Progenitor cell of endocrine pancreas (in vitro differentiated cells): ENCODE measurements at regions not wholly inside any gene's neighbourhood (a gene's known extent, or its start where the extent isn't known, plus 50 kb on each side); places are given as distances from the start of the nearest gene placed in this dataset.

ENCODE experiments used
- DNase-seq: peaks from one replicate; pipeline ENCODE4 v3.0.0; 2021; ENCODE audit warnings: low spot score; ENCODE audit not compliant: unreplicated experiment
- H3K27ac Mint-ChIP-seq: 2 replicates; pipeline ENCODE4 v1.8.0; 2021; ENCODE audit warnings: mild to moderate bottlenecking, moderate library complexity, mixed read lengths
- H3K27me3 Mint-ChIP-seq: 2 replicates; pipeline ENCODE4 v1.8.0; 2021; ENCODE audit warnings: mixed read lengths
- H3K36me3 Mint-ChIP-seq: 2 replicates; pipeline ENCODE4 v1.8.0; 2022; ENCODE audit warnings: mixed read lengths; ENCODE audit not compliant: insufficient read depth
- H3K4me1 Mint-ChIP-seq: 2 replicates; pipeline ENCODE4 v1.8.0; 2021; ENCODE audit warnings: low read depth, mixed read lengths
- H3K4me3 Mint-ChIP-seq: 2 replicates; pipeline ENCODE4 v1.8.0; 2021; ENCODE audit warnings: low read depth, mild to moderate bottlenecking, moderate library complexity, mixed read lengths
- H3K9me3 Mint-ChIP-seq: 2 replicates; pipeline ENCODE4 v1.8.0; 2021; ENCODE audit warnings: low read depth, mixed read lengths
- TF ChIP-seq, protein P1 (sequence below): fragments of 200-600 bp; sonication (generic); IDR thresholded peaks from one replicate; pipeline ENCODE4 v1.5.0; 2021; ENCODE audit warnings: antibody characterized with exemption, mild to moderate bottlenecking; ENCODE audit not compliant: unreplicated experiment

DNA sequence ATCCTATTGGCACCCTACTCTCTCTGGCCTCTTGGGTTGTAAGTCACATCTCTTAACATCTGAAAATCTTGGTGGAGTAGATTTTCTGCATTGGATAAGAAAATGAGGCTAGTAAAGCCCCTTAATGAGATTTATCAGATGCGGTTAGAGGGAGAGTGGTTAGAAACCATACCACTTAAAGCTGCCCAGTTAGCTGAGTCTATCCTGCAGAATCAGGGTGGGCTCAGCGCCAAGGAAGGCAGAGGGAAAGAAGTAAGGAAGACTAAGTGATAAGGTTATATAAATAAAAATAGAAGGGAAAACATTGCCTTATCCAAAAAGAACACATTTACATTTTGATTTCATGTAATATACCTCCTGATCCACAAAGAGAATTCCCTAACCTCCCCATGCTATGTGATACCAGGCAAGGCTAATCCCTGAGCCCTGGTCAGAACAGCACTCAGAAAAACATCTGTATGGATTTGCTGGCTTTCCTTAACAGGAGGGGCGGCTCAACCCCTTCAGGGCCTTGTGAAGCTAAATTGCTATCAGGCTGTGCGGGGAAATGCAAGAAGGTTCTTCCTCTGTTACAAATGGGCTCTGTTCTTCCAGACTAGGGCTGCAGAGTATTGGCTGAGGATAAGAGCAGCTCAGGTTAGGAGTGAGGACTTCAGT is 101.7 kb downstream of the SNX19 start:
- TF ChIP-seq, protein P1, sequence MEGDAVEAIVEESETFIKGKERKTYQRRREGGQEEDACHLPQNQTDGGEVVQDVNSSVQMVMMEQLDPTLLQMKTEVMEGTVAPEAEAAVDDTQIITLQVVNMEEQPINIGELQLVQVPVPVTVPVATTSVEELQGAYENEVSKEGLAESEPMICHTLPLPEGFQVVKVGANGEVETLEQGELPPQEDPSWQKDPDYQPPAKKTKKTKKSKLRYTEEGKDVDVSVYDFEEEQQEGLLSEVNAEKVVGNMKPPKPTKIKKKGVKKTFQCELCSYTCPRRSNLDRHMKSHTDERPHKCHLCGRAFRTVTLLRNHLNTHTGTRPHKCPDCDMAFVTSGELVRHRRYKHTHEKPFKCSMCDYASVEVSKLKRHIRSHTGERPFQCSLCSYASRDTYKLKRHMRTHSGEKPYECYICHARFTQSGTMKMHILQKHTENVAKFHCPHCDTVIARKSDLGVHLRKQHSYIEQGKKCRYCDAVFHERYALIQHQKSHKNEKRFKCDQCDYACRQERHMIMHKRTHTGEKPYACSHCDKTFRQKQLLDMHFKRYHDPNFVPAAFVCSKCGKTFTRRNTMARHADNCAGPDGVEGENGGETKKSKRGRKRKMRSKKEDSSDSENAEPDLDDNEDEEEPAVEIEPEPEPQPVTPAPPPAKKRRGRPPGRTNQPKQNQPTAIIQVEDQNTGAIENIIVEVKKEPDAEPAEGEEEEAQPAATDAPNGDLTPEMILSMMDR: no peak
- no peak overlapping the region for H3K4me3 Mint-ChIP-seq
- no peak for DNase-seq
- H3K27me3 Mint-ChIP-seq: no peaks in the 10 kb centered on the region
- H3K36me3 Mint-ChIP-seq: no peaks in the 10 kb centered on the region
- peaks cover 25% of the 10 kb centered on the region for H3K4me1 Mint-ChIP-seq
- H3K9me3 Mint-ChIP-seq: no peaks in the 10 kb centered on the region
- H3K27ac Mint-ChIP-seq: peak overlapping the region; percentile 43

DNA sequence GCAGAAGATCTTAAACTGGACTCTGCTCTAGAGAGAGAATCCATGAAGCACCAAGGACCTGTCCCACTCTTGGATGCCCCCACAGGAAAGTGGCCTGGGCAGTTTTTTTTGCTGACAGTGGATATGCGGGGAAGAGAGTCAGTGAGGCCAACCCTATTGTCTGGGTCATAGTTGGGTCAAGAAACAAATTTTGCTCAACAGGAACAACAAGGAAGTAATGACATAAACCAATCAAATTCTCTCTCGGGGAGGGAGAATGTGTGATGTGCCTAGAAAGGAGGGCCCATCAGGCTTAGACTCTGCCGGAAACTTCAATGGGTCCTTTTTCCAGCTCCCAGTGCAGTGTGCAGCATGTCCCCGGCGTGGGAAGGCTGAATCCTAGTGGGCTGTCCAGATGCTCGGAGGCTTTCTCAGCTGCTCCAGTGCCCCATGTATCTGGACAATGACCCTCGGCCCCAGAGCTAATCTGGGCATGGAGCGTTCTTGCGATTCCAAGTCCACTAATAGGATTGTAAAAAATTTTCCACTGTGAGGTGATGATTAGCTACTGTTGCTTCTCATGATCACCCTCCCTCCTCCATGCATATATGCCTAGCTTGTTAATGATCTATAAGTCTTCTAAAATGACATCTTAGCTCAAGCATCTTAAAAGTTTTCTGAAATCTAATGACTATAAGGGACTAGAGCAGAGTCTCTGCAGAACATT is 101.0 kb downstream of the SNX19 start:
- no peak for DNase-seq
- Mint-ChIP-seq H3K27me3 (peaks cover 3% of the 10 kb centered on the region), H3K9me3 (no peaks in the 10 kb centered on the region), H3K36me3 (no peaks in the 10 kb centered on the region), H3K4me3 (no peak overlapping the region), H3K4me1 (peaks cover 25% of the 10 kb centered on the region), H3K27ac (peak overlapping the region; percentile 43)
- TF ChIP-seq, protein P1: no peak

DNA sequence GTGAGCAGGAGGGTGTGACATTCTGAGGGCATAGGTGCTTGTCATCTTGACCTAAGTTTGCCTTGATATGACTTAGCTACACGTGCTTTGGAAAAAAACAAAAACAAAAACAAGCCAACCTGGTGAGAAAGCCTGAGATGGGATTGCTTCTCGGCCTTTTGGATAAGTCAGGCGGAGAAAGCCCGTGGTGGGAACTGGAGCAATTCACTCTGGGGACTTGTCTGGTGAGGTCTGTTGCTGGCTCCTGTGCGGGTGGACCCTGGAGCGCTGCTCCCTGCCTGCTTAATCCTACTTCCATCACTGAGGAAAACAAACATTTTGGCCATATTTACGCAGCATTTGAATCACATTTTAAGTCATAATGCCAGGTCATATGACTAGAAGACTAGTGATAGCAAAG is 100.3 kb downstream of the SNX19 start:
- Mint-ChIP-seq H3K27me3 (peaks cover 7% of the 10 kb centered on the region), H3K4me3 (peak overlapping the region; percentile 3), H3K36me3 (no peaks in the 10 kb centered on the region), H3K9me3 (no peaks in the 10 kb centered on the region), H3K27ac (peak overlapping the region; percentile 71), H3K4me1 (peaks cover 25% of the 10 kb centered on the region)
- TF ChIP-seq, protein P1: no peak
- no peak for DNase-seq

DNA sequence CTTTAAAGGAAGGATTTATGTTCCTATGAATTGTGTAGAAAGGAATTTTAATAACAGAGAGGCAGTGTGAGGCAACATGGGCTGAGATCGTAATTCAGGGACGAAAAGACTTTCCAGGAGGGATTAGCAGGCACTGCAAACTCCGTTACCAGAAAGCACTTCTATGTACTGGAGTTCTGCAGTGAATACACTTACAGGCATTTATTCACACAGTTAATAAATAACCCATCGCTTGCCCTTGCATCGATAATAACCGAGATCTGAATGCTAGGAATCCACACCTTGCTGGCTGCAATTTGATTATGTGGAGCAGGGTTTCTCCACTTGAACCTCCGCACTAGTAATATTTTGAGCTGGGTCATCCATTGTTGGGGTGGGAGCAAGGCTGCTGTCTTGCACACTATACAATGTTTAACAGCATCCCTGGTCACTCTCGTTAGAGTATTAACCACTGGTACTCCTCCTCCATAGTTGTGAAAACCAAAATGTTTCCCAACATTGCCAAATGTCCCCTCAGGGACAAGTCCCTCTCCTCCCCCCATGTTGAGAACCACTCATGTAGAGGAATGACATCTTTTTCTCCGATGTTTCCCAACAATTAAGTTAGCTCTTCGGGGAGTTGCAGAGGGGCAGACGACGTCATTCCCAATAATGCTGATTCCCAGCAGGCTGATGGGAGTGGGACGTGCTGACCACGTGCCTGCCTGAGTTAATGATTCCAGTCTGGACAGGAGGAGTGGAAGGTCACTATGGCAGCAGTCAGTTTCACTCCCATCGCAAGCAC is 99.5 kb downstream of the SNX19 start:
- TF ChIP-seq, protein P1: no peak
- H3K4me1 Mint-ChIP-seq: peaks cover 25% of the 10 kb centered on the region
- H3K27me3 Mint-ChIP-seq: peaks cover 11% of the 10 kb centered on the region
- H3K27ac Mint-ChIP-seq: peak overlapping the region; percentile 71
- no peak overlapping the region for H3K4me3 Mint-ChIP-seq
- no peaks in the 10 kb centered on the region for H3K36me3 Mint-ChIP-seq
- H3K9me3 Mint-ChIP-seq: no peaks in the 10 kb centered on the region
- DNase-seq: no peak

DNA sequence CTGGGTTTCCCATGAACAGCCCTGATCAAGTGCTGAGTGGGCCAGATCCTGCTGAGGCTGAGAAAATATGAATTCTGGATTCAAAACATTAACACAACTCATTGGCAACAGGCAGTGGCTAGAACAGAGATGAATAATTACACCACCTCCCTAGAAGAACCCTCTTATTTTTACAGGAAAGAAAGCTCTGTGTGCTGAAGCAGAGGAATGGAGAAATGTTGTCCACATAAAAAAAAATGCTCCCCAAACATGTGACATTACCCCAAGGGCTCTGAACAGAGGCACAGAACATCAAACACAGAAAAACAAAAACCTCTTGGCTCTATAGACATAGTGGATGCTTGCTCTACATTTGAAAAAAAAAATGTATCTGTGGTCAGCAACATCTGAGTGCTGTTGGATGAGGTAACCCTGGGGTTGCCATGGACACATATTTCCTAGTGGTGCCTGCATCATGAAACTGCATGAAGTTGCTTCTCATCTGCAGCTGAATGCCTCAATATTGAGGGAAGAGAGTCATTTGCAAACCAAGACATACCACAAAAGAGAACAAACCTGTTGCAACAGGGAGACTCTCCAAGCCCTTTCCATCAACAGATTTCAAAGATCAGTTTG is 98.8 kb downstream of the SNX19 start:
- peaks cover 25% of the 10 kb centered on the region for H3K4me1 Mint-ChIP-seq
- no peak overlapping the region for H3K4me3 Mint-ChIP-seq
- no peak for DNase-seq
- H3K9me3 Mint-ChIP-seq: no peaks in the 10 kb centered on the region
- peak overlapping the region; percentile 26 for H3K27ac Mint-ChIP-seq
- TF ChIP-seq, protein P1: no peak
- H3K36me3 Mint-ChIP-seq: no peaks in the 10 kb centered on the region
- H3K27me3 Mint-ChIP-seq: peaks cover 11% of the 10 kb centered on the region
